ENCODE measurements at regions not wholly inside any gene's neighbourhood (a gene's known extent, or its start where the extent isn't known, plus 50 kb on each side); places are given as distances from the start of the nearest gene placed in this dataset.
"Not testable (repeated sequence)": the region's sequence is repeated elsewhere in the genome, so short reads cannot be mapped to it uniquely, and the experiment has no call there.

DNA sequence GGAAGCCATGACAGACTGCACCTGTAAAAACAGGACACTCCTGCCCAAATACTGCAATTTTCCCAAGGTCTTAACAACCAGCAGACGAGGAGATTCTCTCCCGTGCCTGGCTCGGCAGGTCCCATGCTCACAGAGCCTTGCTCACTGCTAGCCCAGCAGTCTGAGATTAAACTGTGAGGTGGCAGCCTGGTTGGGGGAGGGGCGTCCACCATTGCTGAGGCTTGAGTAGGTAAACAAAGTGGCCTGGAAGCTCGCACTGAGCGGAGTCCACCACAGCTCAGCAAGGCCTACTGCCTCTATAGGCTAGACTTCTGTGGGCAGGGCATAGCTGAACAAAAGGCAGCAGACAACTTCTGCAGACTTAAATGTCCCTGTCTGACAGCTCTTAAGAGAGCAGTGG is 80.3 kb downstream of the ANXA5 start:
- DNase-seq = not testable (repeated sequence)

DNA sequence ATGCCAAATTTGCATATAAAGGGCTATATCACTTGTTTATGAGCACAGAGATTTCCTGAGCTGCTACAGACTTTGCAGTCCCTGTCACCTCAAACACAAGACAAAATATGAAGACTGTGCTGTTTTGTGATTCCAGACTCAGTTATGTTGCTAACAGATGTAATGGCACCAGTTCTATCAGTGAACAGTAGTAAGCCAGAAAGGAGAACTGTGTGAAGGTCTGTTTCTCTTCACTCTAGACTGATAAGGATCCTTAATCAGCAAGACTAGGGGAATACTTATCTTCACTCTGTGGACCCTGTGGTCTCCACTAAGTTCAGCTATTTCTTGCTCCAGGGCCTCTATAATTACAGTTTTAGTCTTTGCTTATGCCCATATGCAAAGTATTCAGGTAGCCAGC is 82.7 kb downstream of the ANXA5 start:
- no peak for DNase-seq

DNA sequence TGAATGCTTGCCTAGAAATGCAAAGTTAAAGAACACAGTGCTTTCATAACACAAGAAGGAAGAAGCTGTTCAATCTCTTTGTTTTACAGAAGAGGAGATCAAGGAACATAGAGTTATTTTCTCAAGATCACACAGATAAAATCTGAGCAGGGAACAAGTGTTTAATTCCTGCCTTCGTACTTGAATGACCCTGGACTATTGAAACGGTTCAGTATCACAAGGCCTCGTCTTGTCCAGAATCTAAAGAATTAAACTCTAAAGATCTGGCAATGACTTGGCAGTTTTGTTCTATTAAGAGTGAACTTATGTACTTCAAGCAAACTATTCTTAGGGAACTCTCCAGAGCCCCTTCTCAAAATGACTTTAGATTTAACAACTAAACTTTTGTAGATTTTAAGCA is 97.7 kb downstream of the ANXA5 start:
- DNase-seq = no peak

DNA sequence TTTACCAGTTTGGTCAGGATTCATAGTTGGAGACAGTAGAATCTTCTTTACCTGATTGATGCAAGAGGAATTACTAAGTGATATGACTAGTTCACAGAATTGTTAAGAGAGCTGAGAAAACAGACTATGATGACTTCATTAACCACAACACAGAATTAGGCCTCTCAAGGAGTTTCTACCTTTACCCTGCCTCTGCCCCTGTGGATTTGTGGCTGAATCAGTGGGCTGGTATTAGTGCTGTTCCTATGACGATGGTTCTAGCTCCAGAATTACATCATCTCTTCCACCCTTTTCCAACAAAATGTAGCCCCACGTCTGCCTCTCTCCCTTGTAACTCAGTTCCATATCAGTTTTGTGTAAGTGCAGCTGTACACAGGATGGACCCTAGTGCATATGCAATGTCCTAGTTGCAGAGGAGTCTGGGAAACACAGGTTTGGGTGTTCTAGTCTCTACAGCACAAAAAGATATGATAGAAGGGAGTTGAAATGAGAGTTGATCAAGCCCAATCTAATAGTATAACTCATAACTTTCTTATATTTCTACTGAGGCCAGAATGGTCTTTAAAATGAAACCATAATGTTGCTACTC is 99.3 kb downstream of the ANXA5 start:
- no peak for DNase-seq

DNA sequence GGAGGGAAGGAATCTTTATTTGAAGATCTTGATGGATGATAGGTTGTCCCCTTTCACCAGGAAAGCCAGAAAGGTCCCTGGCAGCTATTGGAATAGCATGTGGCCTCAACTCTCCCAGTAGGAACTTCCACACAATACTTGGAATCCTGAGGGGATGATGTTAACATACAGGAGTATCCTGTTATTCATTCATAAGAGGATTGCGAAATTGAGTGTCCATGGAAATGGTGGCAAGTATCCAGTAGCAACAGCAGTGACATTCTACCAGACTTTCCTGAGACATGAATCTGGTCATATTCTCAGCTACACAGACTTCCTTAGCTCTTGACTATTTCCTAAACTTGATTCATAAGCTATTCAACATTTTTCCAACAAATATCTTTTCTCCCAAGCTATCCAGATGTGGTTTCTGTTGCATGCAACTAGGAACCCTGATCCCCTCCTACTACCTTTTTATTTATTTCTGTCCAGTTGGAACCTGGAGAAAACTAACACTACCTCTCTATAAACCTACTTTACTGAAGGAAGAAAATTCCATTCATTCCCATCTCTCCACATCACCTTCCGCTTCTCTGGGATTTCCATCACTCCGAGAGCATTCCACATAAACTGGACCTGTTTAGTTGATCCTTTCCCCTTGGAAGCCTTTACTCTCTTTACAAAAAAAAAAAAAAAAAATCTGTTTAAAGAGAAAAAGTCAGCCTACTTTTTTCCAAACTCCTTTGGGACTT is 101.8 kb downstream of the ANXA5 start:
- DNase-seq = no peak

DNA sequence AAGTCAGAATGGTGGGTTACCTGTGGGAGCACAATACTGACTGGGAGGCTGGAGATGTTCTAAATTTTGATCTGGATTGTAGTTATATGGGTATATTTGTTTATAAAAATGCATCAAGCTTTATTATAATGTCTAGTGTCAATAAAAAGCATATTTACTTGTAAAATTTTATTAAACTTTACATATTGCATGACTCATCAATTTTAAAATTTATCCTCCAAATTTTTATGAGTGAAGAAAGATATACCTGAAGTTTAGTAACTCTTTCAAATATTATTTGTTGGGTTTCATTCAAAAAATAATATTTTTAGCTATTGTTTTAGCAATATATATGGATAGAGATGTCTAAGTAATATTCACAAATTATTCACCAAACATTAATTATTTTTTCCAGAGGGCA is 103.0 kb downstream of the ANXA5 start:
- DNase-seq = no peak

DNA sequence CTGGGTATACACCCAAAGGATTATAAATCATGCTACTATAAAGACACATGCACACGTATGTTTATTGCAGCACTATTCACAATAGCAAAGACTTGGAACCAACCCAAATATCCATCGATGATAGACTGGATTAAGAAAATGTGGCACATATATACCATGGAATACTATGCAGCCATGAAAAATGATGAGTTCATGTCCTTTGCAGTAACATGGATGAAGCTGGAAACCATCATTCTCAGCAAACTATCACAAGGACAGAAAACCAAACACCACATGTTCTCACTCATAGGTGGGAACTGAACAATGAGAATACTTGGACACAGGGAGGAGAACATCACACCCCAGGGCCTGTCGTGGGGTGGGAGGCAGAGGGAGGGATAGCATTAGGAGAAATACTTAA is 104.5 kb downstream of the ANXA5 start:
- not testable (repeated sequence) for DNase-seq

DNA sequence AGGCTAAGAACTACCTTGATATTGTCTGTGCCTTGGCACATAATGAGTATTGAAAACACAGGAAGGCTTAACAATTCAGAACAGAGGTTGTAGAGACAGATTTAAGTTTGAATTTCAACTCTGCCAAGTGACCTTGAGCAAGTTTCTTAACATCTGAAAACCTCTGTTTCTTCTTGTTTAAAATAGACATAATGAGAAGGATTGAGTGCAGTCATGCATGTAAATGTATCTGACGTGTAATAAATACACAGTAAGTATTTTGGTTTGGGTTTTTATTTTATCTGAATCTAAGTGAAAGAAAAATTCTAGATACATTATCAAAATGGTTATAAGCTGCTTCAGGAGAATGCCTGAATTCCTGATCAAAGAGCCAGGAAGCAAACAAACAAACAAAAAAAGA is 111.9 kb downstream of the ANXA5 start:
- no peak for DNase-seq

DNA sequence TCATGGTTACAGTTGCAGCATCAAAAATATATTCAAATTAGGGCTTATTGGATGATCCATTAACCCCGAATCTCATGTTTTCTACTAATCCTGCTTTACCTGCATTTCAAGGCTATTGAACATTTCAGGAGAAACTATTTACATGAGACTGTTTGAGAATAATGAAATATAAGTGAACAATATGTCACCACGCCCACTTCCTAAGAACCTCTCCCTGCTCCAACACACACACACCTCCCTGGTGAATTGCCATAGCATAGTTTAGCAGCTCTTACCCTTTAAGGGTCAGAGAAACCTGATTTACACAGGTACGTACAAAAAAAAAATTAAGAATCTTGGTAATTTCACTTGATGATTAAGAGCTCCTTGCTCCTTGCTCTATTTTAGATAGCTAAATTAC is 113.4 kb downstream of the ANXA5 start:
- no peak for DNase-seq

DNA sequence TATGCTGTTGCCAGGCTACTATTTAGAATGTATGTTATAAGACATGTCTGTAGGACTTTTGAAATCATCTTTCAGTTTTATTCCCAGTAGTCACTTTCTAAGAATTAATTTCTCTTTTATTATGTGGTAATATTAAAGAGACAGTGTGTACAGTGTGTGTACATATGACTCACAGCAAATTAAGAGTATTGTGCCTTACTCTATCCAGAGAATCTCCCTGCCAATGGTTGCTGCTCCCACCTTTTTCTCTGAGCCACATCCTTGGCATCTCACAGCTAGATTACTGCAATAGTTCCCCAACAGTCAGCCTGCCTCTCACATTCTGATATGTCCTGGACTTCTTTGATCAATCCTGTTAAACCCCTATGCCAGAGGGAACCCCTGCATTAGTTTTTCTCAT is 114.5 kb downstream of the ANXA5 start:
- no peak for DNase-seq

DNA sequence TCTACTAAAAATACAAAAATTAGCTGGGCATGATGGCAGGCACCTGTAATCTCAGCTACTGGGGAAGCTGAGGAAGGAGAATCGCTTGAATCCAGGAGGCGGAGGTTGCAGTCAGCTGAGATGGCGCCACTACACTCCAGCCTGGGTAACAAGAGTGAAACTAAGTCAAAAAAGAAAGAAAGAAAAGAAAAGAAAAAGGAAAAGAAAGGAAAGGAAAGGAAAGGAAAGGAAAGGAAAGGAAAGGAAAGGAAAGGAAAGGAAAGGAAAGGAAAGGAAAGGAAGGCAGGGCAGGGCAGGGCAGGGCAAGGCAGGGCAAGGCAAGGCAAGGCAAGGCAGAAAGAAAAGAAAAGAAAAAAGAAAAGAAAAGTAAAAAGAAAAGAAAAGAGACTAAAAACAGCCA is 121.4 kb downstream of the ANXA5 start:
- not testable (repeated sequence) for DNase-seq

DNA sequence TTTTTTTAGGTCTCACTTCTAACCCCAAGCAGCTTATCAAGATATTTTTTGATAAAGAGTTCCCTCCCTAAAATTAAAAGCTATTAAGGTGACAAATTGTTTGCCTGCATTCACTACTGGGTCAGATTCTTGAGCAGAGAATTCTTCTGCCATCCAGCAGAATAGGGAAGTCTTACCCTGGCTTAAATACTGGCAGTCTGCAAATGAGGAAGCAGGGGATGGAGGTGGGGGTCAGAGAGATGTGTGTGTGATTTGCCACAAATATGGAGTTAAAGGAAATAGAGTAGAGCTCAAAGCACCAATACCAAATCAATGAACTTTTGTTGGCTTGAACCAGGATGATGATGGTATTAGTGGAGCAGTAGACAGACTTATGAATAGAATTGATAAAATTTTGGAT is 122.2 kb downstream of the ANXA5 start:
- no peak for DNase-seq

DNA sequence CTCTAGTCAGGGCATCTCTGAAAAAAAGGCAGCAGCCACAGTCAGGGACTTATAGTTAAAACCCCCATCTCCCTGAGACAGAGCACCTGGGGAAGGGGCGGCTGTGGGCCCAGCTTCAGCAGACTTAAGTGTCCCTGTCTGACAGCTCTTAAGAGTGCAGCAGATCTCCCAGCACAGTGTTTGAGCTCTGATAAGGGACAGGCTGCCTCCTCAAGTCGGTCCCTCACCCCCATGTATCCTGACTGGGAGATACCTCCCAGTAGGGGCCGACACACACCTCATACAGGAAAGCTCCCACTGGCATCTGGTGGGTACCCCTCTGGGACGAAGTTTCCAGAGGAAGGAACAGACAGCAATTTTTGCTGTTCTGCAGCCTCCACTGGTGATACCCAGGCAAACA is 129.0 kb downstream of the ANXA5 start:
- DNase-seq = no peak

DNA sequence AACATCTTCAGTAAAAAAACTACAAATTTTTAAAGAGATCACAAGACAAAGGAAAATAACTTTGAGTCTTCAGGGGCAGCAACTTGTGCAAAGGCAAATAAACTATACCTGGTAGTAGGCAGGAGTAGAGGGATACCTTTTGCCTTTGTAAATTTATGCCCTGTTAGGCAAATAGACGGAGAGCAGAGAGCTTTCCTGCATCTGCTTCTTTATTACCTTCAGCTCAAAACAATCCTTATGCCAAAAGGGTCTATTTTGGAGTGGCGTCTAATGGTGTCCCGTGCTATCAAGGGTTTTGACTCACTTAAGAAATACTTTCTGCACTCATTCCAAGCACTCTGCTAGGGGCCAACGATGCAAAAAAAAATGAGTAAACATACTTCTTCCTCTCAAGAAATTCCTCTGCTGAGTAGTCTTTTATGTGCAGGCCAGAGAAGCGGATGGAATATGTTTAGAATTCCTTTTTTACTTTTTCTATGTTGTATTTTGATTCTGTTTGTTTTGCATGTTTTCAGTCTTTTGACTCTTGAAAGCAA is 131.9 kb downstream of the ANXA5 start:
- DNase-seq = no peak

DNA sequence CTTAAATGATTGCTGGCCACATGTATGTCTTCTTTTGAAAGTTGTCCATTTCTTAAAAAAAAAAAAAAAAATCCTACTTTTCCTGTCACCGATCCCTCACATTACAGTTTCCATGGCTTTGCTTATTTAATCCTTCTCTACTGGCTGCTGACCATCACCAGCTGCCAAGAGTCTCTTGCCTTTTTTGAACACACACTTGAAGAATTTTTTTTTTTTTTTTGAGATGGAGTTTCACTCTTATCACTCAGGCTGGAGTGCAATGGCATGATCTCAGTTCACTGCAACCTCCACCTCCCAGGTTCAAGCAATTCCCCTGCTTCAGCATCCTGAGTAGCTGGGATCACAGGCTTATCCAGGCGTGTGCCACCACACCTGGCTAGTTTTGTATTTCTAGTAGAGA is 134.0 kb downstream of the ANXA5 start:
- DNase-seq = no peak

DNA sequence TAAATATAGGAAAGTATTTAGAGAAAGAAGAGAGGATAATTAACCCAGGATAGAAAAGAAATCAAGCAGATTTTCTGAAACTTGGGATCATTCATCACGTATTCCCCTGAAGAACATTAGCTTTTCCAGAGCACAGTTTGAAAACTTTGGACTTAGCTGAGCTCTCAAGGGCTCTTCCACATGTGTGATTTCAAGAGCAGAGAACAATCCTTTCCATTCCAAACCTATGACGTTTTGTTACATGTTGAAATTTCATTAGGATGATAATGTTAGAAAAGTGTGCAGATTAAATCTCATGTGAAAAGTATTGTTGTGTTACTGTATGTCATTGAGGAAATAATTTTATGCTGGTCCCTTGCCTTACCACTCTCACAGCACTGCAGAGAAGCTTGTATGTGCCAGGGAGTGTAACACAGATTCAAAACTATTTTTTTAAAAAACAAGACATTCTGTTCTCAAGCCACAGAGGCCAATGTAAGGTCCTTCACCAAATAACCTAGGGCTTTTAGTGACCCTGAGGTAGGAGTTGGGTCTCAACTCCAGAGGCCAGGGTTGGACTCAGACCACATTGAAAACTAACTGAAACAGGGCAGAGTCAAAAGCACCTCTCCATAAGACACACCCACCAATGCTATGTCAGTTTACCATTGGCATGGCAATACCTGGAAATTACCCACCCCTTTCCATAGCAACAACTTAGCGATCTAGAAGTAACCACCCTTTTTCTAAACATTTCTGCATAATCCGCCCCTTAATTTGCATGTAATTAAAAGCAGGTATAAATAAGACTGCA is 141.3 kb downstream of the ANXA5 start:
- DNase-seq = no peak

DNA sequence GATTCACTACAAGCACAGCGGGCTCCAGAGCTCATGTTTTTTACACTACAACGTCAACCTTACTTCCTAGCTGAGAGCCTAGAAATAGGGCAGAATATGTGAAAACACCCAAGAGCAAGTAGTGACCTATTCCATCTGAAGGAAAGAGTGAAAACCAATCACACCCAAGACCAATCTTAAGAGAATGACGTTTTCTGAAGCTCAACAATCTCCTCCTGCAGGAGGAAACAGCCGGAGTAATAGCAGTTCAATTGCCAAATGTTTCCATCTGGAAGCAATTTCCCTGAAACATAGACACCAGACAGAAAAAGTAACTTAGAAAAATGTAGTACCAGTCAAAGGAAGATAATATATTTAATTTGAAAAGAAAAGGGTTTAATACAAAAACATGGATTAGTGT is 142.4 kb downstream of the ANXA5 start:
- DNase-seq = no peak

DNA sequence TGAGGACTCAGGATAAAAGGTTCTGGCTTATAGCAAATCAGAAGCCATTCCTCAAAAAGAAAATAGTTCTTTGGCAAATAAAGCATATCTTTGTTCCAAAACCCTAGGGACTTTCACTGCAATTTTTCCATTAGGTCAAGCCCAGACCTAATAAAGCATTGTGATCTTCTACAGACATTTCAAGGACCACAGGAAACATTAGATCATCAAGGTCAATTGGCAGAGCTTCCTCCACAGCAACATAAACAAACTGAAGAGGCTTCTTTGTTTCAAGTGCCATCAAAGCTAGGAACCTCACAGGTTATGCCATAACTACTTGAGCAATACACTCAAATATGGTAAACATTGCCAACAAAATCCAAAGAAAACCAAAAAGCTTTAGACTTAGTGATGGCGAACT is 144.9 kb downstream of the ANXA5 start:
- no peak for DNase-seq

DNA sequence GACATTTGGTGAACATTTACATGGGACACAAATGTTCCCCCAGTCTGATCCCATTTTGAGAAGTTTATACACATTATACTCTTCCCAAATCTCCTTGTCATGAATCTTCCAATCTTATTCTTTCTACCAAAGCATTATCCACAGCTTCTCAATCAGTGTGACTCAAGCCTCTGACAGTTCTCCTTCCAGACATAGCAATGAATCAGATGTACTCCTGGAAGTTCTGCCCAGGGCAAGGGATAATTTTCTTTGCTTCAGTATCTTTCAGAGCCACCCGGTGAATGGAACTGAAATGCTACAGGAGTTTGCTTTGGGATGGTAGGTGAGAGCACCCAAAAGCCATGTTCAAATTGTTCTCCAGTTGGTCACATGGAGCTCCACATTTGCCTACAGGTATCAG is 145.5 kb downstream of the ANXA5 start:
- DNase-seq = no peak

DNA sequence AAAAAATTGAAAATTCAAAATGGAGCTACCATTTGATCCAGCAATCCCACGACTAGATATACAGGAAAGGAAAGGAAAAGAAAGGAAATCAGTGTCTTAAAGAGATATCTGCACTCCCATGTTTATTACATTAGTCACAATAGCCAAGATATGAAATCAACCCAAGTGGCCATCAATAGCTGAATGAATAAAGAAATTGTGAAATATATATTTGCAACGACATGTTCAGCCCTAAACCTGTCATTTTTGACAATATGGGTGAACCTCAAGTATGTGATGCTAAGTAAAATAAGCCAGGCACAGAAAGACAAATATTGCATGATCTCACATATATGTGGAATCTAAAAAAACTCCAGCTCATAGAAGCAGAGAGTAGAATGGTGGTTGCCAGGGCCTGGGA is 155.1 kb downstream of the ANXA5 start:
- no peak for DNase-seq

DNA sequence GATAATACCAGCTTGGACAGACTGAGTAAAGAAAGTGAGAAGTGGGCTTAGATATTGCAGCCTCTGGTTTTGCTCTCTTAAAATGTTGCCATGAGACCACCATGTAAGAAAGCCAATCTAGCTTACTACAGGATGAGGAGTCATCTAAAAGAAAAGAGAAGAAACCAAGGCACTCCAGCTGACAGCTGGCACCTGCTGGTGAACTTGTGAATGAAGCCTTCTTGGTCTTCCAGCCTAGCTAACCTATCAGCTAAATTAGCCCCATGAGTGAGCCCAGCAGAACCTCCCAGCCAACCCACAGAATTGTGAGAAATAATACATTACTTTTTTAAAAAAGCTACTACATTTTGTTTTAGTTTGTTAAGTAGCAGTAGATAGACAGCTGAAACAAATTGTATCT is 154.5 kb upstream of the QRFPR start:
- no peak for DNase-seq

DNA sequence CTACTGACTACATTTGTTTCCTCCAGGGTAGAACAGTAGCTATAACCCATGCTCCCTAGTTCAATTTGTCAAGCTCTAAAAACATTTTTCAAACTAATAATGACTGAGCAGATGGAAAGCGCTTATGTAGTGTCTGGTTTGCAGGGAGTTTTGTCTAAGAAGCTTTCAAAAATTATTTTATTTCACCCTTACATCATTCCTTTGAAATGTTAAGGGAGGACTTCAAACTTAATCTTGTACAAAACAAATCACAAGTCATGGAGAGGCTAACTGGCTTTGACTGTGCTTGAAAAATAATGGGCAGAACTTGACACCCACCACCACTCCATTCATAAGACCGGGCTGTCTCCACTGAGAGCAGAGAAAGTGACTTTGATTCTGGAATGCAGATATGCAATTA is 153.4 kb upstream of the QRFPR start:
- no peak for DNase-seq

DNA sequence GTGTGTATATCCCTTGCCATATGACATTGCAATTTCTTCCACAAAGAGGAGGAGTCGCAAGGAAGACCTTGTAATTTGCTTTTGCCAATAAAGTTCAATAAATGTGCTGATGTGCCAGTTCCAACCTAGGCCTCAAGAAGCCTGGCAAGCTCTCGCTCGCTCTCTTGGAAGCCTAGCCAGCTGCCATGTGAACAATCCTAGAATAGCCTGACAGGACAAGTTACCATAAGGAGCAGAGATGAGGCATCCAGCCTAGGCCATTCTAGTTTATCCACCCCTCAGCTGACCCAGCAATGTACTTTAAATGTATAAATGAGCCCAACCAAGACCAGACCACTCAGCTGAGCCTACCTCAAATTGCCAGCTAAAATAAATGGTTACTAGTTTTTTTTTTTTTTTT is 145.7 kb upstream of the QRFPR start:
- DNase-seq = no peak

DNA sequence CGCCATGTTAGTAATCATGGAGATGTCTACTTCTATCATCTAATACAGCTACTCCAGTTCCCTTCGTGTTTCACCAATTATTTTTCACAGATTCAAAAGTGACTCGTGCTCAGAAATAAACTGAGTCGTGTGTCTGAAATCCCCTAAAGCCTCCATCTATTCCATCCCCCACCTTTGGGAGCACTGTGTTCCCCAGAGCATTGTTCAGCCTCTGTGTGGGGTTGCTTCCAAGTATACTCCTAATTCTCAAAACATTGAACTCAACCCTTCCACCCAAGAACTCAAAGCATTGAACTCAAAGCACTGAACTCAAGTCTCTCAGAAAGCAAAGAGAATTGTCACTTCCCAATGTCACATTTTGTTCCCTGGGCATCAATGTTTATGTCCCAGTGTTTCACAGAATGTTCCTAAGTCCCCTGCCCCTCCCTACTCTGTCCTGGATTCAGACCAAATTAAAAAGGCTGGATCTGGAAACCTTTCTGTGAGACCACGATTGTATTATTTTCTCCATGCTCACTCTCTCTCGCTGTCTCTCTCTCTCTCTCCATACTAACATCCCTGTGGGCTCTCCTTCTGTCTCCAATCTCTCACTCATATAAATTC is 138.5 kb upstream of the QRFPR start:
- no peak for DNase-seq

Data from NCI-H526 (cell line).